K562 (cell line): ENCODE measurements at regions not wholly inside any gene's neighbourhood (a gene's known extent, or its start where the extent isn't known, plus 50 kb on each side); places are given as distances from the start of the nearest gene placed in this dataset.
A peak's percentile ranks its signal among the peaks of the same experiment; 100 is the strongest.

Source experiments
- ATAC-seq: fragments of 200-7000 bp; cut with Tn5 transposase; 3 replicates; pipeline ENCODE4 v1.9.1; 2020; ENCODE audit warnings: moderate library complexity
- BruUV-seq: library from RNA; stranded (reverse); fragments of 400-500 nt; replicated peaks from 2 replicates; lab custom pipeline; 2021; lab: Mats Ljungman, UMichigan
- CTCF ChIA-PET: fragments of 300-600 bp; formaldehyde crosslinking; extraction: SDS; loops from one replicate; lab custom pipeline; 2021; ENCODE audit warnings: low intra/inter-chr PET ratio; lab: Yijun Ruan, JAX
- POLR2A ChIA-PET: fragments of 300-600, 350-650 bp; sonication (Branson Sonifier 250); formaldehyde crosslinking; extraction: SDS; loops from one replicate; lab custom pipeline; 2021; ENCODE audit warnings: antibody characterized with exemption, inconsistent platforms; lab: Yijun Ruan, JAX
- DNase-seq, 4 experiments: peaks; one replicate each; pipeline versions ENCODE4 v3.0.0 to v3.0.0-alpha.2; 2011 to 2018; ENCODE audit warnings: low spot score in 3 of 4, mixed read lengths in 3 of 4; ENCODE audit errors: extremely low read depth in 1 of 4
- FAIRE-seq: peaks from 2 replicates; lab custom pipeline; 2011; peaks lifted over from hg19 to GRCh38; lab: Jason Lieb, UNC
- H2AFZ ChIP-seq: 2 replicates; pipeline ENCODE4 v1.6.0; 2011; ENCODE audit warnings: low read depth, low read length, control low read depth, inconsistent platforms
- H3K27ac ChIP-seq: fragments of 200-600 bp; 3 replicates; pipeline ENCODE4 v1.8.0; 2011; ENCODE audit warnings: low read depth, mild to moderate bottlenecking, control low read depth, inconsistent platforms, low read length, moderate library complexity, mixed read lengths; ENCODE audit errors: extremely low read depth
- H3K27me3 ChIP-seq, 2 experiments: fragments of 300-600 bp in 1 of 2; 2 replicates in 1 of 2; 3 replicates in 1 of 2; pipeline versions ENCODE4 v1.6.0 to v1.8.0; 2011; ENCODE audit warnings: inconsistent platforms in 2 of 2, low read length in 2 of 2, mild to moderate bottlenecking in 1 of 2, mixed read lengths in 1 of 2, moderate library complexity in 1 of 2; ENCODE audit not compliant: control insufficient read depth in 2 of 2, insufficient read depth in 2 of 2
- H3K36me3 ChIP-seq: fragments of 300-600 bp; 3 replicates; pipeline ENCODE4 v1.8.0; 2011; ENCODE audit warnings: mild to moderate bottlenecking, low read length, inconsistent platforms; ENCODE audit not compliant: control insufficient read depth, insufficient read depth
- H3K4me1 ChIP-seq, 2 experiments: fragments of 200-600 bp in 1 of 2; replicated peaks in 1 of 2; 2 replicates in 1 of 2; 3 replicates in 1 of 2; pipeline versions ENCODE4 v1.5.1 to v1.8.0; 2011; ENCODE audit warnings: inconsistent platforms in 2 of 2, low read length in 2 of 2, mild to moderate bottlenecking in 1 of 2, mixed read lengths in 1 of 2, moderate library complexity in 1 of 2; ENCODE audit not compliant: control insufficient read depth in 2 of 2, insufficient read depth in 2 of 2
- H3K4me2 ChIP-seq: 2 replicates; pipeline ENCODE4 v1.6.1; 2011; ENCODE audit warnings: low read length, control low read depth, inconsistent platforms, mixed read lengths; ENCODE audit not compliant: insufficient read depth
- H3K4me3 ChIP-seq: fragments of 200-600 bp; sonication (generic), shearing (Covaris generic); 2 replicates; pipeline ENCODE4 v1.5.1; 2016; ENCODE audit warnings: control low read depth, inconsistent platforms
- H3K79me2 ChIP-seq: fragments of 200-600 bp; 3 replicates; pipeline ENCODE4 v1.8.0; 2011; ENCODE audit warnings: low read length, inconsistent platforms; ENCODE audit not compliant: control insufficient read depth, insufficient read depth
- H3K9ac ChIP-seq, 2 experiments: 2 replicates each; pipeline versions ENCODE4 v1.6.0 to v1.6.1; 2011; ENCODE audit warnings: low read depth in 2 of 2, low read length in 2 of 2, control low read depth in 1 of 2, inconsistent platforms in 1 of 2, mild to moderate bottlenecking in 1 of 2, mixed read lengths in 1 of 2; ENCODE audit not compliant: insufficient read depth in 1 of 2
- H3K9me1 ChIP-seq: one replicate; pipeline ENCODE4 v1.6.0; 2011; ENCODE audit warnings: inconsistent platforms, mild to moderate bottlenecking, low read length, moderate library complexity; ENCODE audit not compliant: control insufficient read depth, insufficient read depth
- H3K9me3 ChIP-seq: replicated peaks from 2 replicates; pipeline ENCODE4 v1.5.1; 2011; ENCODE audit warnings: low read depth, low read length, inconsistent platforms; ENCODE audit not compliant: control insufficient read depth, insufficient read depth
- H4K20me1 ChIP-seq: replicated peaks from 2 replicates; pipeline ENCODE4 v1.6.1; 2011; ENCODE audit warnings: low read length, inconsistent platforms, mixed read lengths; ENCODE audit not compliant: control insufficient read depth, insufficient read depth
- SIX5 ChIP-seq, 2 experiments: IDR thresholded peaks; 2 replicates each; pipeline ENCODE4 v1.6.1; 2011; ENCODE audit warnings: low read length in 2 of 2, borderline replicate concordance in 1 of 2, low read depth in 1 of 2, mild to moderate bottlenecking in 1 of 2, moderate library complexity in 1 of 2; ENCODE audit not compliant: insufficient read depth in 1 of 2
- WGBS: fragments of 100-300 bp; shearing (Covaris generic); methylation state at CpG from one replicate; pipeline ENCODE4 v1.1.6; 2016; ENCODE audit warnings: low coverage, mixed read lengths; ENCODE audit not compliant: insufficient coverage; ENCODE audit errors: missing lambda C conversion rate; 5-methylcytosine and 5-hydroxymethylcytosine counted together
- in situ Hi-C: fragments of 300-500 bp; cut with MboI; formaldehyde crosslinking; loops from 4 replicates; pipeline ENCODE4 v1.15.0; 2018; ENCODE audit warnings: inconsistent platforms, mixed read lengths
- intact Hi-C: fragments of 100-400 bp; cut with micrococcal nuclease; formaldehyde crosslinking; loops from 2 replicates; pipeline ENCODE4 v1.14.2; 2022
- TF ChIP-seq, protein P1 (sequence below): sonication (generic); formaldehyde crosslinking; IDR thresholded peaks from 2 replicates; pipeline ENCODE4 v1.8.0; 2022; ENCODE audit warnings: mild to moderate bottlenecking, missing genetic modification reagents

DNA sequence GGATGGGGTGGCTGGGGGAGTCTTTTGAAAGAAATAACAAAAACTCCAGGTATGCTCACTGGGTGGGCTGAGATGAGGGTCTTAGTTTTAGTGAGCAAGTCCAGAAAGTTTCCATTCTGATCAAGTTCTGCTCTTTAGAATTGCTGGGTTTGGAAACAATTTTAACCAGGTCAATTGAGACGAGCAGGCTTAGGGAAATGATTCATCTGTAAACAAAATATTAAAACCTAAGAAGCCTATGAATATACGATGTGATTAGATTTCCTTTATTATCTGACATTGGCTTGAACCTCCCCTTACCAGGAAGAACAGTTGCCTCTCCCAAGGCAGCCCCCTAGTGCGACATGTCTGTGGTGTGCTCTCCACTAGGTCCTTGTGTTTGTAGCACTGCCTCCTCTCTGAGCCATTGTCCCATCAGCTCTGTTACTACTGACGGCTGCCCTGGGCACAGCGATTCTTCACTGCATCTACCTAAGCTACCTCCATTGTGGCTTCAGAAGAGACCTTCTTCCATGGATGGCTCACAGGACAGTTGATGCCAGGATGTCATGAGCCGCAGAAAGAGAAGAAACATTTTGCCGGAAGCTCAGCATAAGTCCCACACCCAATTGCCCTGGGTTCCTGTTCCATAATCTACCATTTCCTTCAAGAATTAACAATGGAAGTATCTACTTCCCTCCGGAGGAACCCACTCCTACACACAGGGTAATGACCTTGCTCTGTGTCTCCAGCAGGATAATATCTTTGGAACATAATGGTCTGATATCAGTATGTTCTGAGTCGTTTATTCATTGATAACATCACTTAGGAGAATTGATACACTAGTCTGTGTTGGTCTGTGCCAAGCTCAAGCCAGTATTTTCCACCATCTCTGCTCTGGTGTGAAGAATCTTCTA lies 95.1 kb upstream of the ITGB1 start:
- CTCF ChIA-PET = no interaction called here
- POLR2A ChIA-PET = interaction anchor here (0.7 kb wide), 1 partner anchor 671 kb away, joined by 5 read pairs; no protein-coding TSS in a partner anchor
- 11% methylated on average over 9 of the region's 9 CpGs for WGBS

GRCh38 chr10:33052263-33052875 lies 94.3 kb upstream of the ITGB1 start:
- CTCF ChIA-PET = no interaction called here
- Histone ChIP-seq H3K9me1 (no peaks in the 10 kb centered on the region), H2AFZ (no peak overlapping the region), H3K79me2 (no peaks in the 10 kb centered on the region), H3K9me3 (no peaks in the 10 kb centered on the region), H3K4me2 (no peak overlapping the region), H3K36me3 (no peaks in the 10 kb centered on the region), H3K9ac (no peak overlapping the region), H3K27ac (no peak overlapping the region), H4K20me1 (no peaks in the 10 kb centered on the region), H3K27me3 (peaks cover 0 to 4% of the 10 kb centered on the region in 2 experiments; a peak in 1 of 5 replicates), H3K4me1 (peaks cover 0 to 5% of the 10 kb centered on the region in 2 experiments; a peak in 2 of 5 replicates), H3K4me3 (no peak overlapping the region)
- no TSS peak for BruUV-seq
- POLR2A ChIA-PET = no interaction called here
- no peak for ATAC-seq
- FAIRE-seq = no peak
- no peak for DNase-seq
- in situ Hi-C loops (no loop called here), intact Hi-C loops (no loop called here)
- WGBS = 10% methylated on average over 7 of the region's 7 CpGs
- TF ChIP-seq, protein P1, sequence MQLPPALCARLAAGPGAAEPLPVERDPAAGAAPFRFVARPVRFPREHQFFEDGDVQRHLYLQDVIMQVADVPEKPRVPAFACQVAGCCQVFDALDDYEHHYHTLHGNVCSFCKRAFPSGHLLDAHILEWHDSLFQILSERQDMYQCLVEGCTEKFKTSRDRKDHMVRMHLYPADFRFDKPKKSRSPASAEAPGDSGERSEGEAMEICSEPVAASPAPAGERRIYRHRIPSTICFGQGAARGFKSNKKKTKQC = no peak

More for the DNA sequence above, 95.1 kb upstream of the ITGB1 start:
- intact Hi-C loops = no loop called here
- Histone ChIP-seq H3K4me2 (0 out of 2 replicates have a peak overlapping the region, but pooled peaks have one; percentile 21), H3K4me1 (peaks cover 7 to 13% of the 10 kb centered on the region in 2 experiments; a peak in 3 of 5 replicates), H3K27me3 (peaks cover 0 to 4% of the 10 kb centered on the region in 2 experiments; a peak in 1 of 5 replicates), H2AFZ (no peak overlapping the region), H3K79me2 (no peaks in the 10 kb centered on the region), H3K9ac (no peak overlapping the region), H3K9me3 (no peaks in the 10 kb centered on the region), H4K20me1 (no peaks in the 10 kb centered on the region), H3K27ac (no peak overlapping the region), H3K36me3 (no peaks in the 10 kb centered on the region), H3K4me3 (no peak overlapping the region), H3K9me1 (no peaks in the 10 kb centered on the region)
- FAIRE-seq = no peak
- in situ Hi-C loops = no loop called here
- BruUV-seq = no TSS peak
- peak; percentile 45; the same call in 2 of the 3 replicates for ATAC-seq
- DNase-seq = no peak
- TF ChIP-seq SIX5 (IDR thresholded peaks at IDR 0.05; ENCODE audit: borderline replicate concordance in 1 of 2, insufficient read depth in 1 of 2, low read depth in 1 of 2, low read length in 2 of 2) = no peak
